NCI-H1436 treated with DMSO at 0.1 percent for 48 hours (cell line): ENCODE measurements at regions not wholly inside any gene's neighbourhood (a gene's known extent, or its start where the extent isn't known, plus 50 kb on each side); places are given as distances from the start of the nearest gene placed in this dataset.

Experiments
- DNase-seq: peaks from one replicate; lab custom pipeline; 2025; lab: John Stamatoyannopoulos, UW

- DNase-seq = no peak
These were observed 264.7 kb upstream of the KCNH8 start for GRCh38 chr3:18883571-18883970.

- no peak for DNase-seq
These were observed 267.6 kb upstream of the KCNH8 start for GRCh38 chr3:18880691-18881090.

- no peak for DNase-seq
These were observed 275.8 kb upstream of the KCNH8 start for GRCh38 chr3:18872466-18872865.

DNA sequence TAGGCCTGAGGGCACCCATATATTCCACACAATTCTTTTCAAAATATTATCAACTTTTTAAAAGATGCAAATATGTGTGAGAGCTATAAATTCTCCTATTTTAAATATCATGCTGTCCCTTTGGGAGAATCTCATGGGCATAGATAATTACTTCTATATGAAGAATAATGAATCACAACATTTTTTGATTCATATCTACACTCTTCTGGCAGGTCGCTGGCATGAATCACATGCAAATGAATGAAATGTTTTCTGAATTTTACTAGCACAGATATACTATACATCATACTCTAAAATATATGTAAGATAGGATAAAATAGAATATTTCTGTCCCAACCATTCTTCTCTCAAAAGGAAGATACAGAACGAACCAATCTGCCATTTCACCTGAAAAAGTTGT lies 277.7 kb upstream of the KCNH8 start:
- no peak for DNase-seq

GRCh38 chr3:18870074-18870640 lies 278.2 kb upstream of the KCNH8 start:
- DNase-seq = no peak

- no peak for DNase-seq
These were observed 279.2 kb upstream of the KCNH8 start for GRCh38 chr3:18868911-18869689.

DNA sequence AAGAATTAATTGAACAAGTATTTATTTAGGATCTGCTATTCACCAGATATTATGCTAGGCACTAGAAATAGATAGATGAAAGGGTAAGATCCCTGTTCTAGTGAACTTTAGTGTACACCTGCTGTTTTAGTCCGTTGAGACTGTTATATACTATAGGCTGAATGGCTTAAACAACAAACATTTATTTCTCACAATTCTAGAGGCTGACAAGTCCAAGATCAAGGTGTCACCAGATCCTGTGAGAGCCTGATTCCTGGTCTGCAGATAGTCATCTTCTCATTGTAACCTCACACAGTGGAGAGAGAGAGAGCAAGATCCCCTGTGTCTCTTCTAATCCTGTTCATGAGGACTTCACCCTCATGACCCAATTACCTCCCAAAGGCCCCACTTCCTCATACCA lies 281.4 kb upstream of the KCNH8 start:
- DNase-seq = no peak

- no peak for DNase-seq
These were observed 283.2 kb upstream of the KCNH8 start for GRCh38 chr3:18864933-18865731.

GRCh38 chr3:18862077-18862476 lies 286.2 kb upstream of the KCNH8 start:
- DNase-seq = no peak

DNA sequence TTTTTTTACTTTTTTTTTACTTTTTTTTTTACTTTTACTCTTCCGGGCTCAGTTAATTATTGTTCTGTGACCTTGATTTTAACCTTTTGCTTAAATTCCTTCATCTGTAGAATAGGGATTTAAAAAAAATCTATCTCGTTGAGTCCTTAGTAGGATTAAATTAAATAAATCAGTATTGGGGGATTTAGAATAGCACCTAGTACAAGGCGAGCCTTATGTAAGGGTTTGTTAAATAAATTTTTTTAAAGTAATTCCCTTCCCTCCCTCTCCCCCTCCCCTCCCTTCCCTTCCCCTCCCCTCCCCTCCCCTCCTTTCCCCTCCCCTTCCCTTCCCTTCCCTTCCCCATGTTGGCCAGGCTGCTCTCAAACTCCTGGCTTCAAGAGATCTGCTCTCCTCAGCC lies 287.2 kb upstream of the KCNH8 start:
- no peak for DNase-seq

DNA sequence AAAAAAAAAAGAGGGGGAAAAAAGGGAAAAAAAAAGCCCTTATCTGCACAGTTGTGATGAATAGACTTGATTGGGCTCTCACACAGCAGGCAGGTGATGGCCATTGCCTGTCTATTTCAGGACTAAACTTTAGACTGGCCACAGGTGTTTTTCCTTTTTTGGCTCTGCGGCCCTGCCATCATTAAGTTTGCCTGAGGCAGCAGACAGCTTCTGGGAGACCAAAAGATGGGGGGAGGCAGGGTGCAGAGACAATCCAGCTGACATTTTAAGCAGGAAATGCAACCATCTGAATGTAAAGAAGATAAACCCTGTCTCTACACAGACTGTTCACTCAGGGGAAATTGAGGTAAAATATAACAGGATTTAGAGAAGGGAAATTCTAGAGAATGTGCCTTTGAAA lies 295.0 kb upstream of the KCNH8 start:
- no peak for DNase-seq

- no peak for DNase-seq
These were observed 300.6 kb upstream of the KCNH8 start for GRCh38 chr3:18847583-18848197.

DNA sequence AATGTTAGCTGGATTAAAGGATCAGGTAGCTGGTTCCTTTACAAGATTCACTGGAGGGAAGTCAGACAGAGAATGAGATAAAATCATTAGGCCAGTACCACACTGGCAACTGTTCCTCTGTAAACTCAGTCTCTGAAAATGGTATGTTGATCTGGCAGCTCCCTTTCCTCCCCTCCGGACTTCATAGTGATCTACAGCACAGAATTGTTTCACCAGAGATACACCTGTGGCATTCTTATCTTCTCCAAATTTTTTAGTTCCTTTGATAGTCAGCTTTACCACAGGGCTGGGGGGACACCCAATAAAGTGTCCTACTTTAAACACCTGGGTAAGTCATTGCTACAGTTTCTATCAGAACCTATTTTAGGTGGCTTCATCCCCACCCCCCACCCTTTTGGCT lies 304.3 kb upstream of the KCNH8 start:
- no peak for DNase-seq

- DNase-seq = no peak
These were observed 305.1 kb upstream of the KCNH8 start for GRCh38 chr3:18843188-18843587.

GRCh38 chr3:18841422-18842343 lies 306.6 kb upstream of the KCNH8 start:
- no peak for DNase-seq

DNA sequence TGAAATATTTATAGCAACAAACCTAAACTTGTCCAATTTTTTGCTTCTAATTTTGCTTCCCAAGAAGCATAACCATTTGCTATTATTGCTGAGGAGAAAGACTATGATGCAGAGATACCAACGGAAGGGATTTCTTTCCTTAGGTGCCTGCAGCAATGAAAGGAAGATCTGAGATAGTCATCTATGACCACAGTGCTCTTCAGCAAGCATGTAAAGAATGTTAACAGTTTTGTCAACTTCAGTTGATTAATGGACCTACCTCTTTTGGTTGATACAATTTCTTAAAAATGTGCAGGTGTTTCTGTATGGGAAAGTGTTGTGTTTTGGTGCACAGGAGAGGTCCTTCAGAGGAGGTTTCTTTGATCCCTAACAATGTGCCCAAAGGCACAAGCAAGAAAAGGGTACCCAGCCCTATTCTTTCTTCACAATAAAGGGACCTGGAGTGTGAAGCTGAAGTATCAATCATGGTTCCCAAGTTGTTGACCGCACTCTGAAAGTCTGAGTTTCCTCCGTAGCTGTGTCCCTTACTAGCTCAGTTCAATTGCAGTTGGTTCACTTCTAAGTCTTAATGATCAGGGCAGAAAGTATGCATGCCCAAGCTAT lies 307.7 kb upstream of the KCNH8 start:
- no peak for DNase-seq

GRCh38 chr3:18838758-18839157 lies 309.6 kb upstream of the KCNH8 start:
- DNase-seq = no peak

DNA sequence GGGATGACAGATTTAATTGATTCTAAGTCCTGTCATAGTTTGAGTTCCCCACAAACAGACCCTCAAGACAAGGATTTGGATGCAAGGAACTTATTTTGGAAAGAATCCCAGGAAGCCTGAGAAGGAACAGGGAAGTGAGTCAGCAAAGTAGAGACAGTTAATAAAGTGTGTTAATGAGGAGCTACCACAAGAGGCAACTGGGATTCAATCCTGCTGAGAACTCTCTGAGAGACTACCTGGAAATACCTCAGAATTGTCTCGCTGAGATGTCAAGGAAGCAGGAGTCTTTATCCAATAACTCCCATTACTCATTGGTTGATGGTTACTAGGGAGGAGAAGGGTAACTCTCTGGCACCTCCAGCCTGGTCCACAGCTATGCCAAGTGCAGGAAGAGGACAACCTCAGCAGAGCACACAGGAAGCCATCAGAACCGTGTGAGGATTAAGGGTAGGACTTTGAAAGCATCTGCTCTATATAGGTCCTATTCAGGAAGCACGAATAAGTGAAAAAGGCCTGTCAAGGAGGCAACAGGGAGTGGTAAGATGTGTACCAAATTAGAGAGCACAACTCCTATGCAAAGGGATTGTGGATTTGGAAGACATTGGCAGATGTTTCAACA lies 311.1 kb upstream of the KCNH8 start:
- no peak for DNase-seq

- DNase-seq = no peak
These were observed 313.3 kb upstream of the KCNH8 start for GRCh38 chr3:18835021-18835420.

- DNase-seq = no peak
These were observed 318.2 kb upstream of the KCNH8 start for GRCh38 chr3:18830087-18830486.

DNA sequence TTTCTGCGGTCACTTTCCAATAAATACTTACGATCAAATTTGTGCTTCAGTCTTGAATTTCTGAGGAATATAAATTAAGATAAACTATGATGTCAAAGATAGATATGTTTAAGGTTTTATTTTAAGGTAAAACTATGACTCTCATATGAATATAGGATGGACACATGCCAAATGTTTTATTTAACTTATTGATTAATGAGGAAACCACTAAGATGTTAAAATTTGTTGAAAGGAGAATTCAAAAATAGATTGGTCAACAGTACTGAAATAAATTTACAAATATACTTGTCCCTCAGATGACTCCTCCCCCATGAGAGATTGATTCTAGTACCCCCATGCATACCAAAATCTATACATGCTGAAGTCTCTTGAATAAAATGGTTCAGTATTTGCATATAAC lies 319.7 kb upstream of the KCNH8 start:
- DNase-seq = no peak
